Loucy (cell line): ENCODE measurements at regions not wholly inside any gene's neighbourhood (a gene's known extent, or its start where the extent isn't known, plus 50 kb on each side); places are given as distances from the start of the nearest gene placed in this dataset.

Experiments
- EZH2phosphoT487 ChIP-seq: fragments of 200-600 bp; IDR thresholded peaks from 2 replicates; pipeline ENCODE4 v1.6.1; 2018; ENCODE audit warnings: antibody characterized with exemption, mild to moderate bottlenecking, moderate library complexity, borderline replicate concordance
- TF ChIP-seq, protein P1 (sequence below): fragments of 200-600 bp; sonication (generic); conservative IDR thresholded peaks from 2 replicates; pipeline ENCODE4 v1.5.1; 2014; ENCODE audit warnings: mild to moderate bottlenecking, antibody characterized with exemption, low read length

DNA sequence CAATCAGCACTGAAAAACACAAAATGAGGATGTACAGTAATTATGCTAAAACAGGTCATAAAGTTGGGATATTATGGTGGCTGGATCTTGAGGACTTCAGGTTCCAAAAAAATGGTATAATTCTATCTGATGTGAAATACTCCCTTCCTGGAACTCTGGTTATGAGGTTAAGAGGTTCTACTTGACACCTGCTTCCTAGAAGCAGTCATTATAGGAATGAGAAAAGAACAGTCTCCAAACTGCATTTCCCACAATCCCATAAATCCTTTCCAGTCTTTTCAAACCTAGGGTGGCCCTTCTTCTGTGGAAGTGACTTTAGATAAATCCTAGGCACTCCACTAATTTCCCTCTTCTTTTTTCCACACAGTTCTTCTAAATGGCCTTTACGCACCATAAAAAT lies 63.7 kb upstream of the OR10AD1 start:
- TF ChIP-seq, protein P1, sequence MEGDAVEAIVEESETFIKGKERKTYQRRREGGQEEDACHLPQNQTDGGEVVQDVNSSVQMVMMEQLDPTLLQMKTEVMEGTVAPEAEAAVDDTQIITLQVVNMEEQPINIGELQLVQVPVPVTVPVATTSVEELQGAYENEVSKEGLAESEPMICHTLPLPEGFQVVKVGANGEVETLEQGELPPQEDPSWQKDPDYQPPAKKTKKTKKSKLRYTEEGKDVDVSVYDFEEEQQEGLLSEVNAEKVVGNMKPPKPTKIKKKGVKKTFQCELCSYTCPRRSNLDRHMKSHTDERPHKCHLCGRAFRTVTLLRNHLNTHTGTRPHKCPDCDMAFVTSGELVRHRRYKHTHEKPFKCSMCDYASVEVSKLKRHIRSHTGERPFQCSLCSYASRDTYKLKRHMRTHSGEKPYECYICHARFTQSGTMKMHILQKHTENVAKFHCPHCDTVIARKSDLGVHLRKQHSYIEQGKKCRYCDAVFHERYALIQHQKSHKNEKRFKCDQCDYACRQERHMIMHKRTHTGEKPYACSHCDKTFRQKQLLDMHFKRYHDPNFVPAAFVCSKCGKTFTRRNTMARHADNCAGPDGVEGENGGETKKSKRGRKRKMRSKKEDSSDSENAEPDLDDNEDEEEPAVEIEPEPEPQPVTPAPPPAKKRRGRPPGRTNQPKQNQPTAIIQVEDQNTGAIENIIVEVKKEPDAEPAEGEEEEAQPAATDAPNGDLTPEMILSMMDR: no peak
- TF ChIP-seq EZH2phosphoT487: no peak
